ENCODE measurements at regions not wholly inside any gene's neighbourhood (a gene's known extent, or its start where the extent isn't known, plus 50 kb on each side); places are given as distances from the start of the nearest gene placed in this dataset.
A peak's percentile ranks its signal among the peaks of the same experiment; 100 is the strongest.

GRCh38 chr2:66714610-66715009 is 279.7 kb downstream of the MEIS1 start:
- no peak for DNase-seq (ENCODE audit: low read depth in 3 of 3, low spot score in 2 of 3)

DNA sequence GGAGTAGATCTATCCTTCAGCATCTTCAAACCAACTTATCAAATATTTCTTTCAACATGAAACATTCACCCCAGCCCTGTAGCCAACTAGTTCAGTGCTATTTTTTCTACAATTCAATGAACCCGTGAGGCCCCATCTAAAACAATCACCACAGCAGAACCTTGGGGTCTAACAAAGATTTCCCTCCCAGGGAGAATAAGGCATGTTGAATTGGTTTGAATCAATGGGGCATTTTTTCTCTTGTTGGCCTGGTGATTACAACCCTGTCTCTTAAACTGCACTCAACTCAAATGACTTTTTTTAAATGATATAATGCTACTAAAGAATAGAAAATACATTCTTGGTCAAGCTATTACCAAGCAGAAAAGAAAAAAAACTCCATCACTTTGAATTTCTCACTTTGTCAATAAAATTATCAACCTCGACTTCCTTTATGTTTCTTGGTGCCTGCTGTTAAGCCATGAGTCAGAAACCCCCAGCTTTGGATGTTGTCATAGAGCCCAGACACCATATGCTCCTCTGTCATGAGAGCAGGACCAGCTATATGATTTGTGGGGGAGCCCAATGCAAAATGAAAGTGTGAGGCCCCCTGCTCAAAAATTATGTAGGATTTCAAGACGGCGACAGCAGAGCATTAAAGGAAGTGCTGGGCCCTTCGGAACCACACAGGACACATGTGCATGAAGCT is 282.4 kb downstream of the MEIS1 start:
- no peak for DNase-seq (ENCODE audit: low read depth in 3 of 3, low spot score in 2 of 3)

DNA sequence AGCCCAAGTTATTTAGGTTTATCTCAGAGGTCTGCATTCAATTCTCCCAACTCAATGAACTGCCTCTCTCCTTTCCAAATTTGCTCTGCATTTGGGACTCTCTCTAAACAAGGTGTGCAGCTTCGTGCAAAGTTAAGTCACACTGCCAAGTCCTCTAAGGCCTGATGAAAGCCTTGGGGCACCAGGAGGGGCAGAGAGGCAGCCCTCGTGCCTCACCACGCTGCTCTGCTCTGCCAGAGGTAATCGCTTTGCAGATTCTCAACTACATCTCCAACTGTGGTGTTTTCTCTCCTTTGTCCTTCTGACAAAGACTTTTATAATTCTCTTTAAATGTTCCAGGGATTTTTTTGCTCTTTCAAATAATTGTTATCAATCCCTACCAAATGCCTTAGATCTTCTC is 283.0 kb downstream of the MEIS1 start:
- no peak for DNase-seq (ENCODE audit: low read depth in 3 of 3, low spot score in 2 of 3)

GRCh38 chr2:66721776-66722175 is 286.9 kb downstream of the MEIS1 start:
- no peak for DNase-seq (ENCODE audit: low read depth in 3 of 3, low spot score in 2 of 3)

DNA sequence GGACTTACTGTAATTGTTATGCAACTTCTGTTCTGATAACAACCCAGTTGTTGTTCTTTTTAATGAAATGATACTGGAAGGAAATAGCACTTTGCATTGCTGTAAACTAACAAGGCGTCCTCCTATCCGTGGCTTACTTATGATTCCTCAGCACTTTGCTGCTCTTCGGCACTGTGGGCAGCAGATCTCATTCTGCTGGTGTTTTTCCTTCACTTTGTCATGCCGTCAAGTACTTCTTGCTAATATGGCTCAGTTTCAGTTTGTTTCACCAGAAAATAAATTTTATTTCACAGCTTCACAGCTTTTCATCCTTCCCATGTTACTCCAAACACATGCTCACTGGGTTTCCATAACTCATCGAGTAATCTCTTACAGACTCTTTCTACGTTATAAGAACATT is 289.3 kb downstream of the MEIS1 start:
- no peak for DNase-seq (ENCODE audit: low read depth in 3 of 3, low spot score in 2 of 3)

DNA sequence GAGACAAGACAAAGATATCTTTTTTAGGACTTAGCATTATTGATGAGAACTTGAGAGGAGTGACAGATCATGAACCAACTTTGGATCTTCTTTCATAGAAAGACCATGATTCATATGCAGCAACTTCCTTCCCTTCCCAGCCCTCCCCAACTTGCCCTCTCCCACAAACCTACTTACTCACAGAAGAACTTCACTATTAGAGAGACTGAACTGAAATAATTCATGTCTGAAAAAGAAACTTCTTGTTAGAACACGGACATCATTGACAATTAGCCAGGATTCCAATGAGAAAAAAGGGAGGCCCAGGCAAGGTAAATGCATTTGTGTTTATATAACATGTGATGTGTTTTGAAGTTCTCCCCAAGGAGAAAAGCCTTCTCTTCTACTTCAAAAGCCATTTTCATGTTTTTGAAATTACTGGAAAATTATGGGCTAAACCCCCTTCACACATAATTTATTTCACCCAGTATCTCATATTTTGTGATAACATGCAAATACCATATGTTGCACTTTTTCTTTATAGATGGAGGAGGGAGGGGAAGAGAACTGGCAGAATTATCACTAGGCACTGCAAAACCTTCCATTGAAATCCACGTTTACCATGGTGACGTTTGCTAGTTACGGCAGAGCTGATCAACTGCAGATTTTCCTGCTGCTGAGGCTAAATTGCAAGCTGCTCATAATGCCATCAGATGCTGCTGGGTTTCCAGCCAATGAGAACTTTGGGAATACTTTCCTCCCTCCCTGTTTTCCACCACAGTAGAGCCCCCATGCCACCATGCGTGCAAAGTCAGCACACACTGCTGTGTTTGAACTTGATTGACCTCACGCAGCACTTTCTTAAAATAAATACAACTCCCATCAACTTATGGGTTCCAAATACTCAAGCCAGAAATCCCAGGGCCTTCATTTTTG is 294.7 kb downstream of the MEIS1 start:
- DNase-seq (ENCODE audit: low read depth in 3 of 3, low spot score in 2 of 3), result no peak

- no peak for DNase-seq (ENCODE audit: low read depth in 3 of 3, low spot score in 2 of 3)
Observed at GRCh38 chr2:66730441-66730840, 295.5 kb downstream of the MEIS1 start.

DNA sequence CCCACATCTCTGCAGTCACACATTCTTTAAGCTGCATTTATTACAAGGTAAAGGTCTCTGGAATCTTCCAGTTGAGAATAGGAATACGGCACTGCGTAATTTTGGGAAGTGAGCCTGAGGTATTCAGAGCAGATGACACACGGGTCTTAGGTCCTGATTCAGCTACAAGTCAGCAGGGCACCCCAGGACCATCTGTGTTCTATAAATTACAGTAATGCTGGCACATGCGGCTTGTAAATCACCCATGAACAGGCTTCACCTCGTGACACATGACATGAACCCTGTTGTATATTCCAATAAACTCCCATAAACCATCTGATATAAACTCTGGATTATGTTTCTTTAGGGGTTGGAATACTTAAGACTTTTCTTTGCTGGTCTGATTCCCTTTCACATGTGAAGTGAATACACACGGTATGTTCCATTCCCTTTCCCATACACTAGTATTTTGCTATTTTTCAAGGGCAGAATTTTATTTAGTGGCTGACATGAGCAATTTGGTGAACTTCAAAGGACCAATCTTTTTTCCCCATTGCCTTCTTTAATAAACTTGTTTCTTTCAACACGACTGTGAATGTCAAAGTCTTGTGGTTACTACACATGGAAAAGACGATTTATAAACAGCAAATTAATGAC is 298.6 kb downstream of the MEIS1 start:
- peak in 1 of 3 donors; percentile 16 for DNase-seq (ENCODE audit: low read depth in 3 of 3, low spot score in 2 of 3)

GRCh38 chr2:66748939-66749338 is 314.0 kb downstream of the MEIS1 start:
- no peak for DNase-seq (ENCODE audit: low read depth in 3 of 3, low spot score in 2 of 3)

- DNase-seq (ENCODE audit: low read depth in 3 of 3, low spot score in 2 of 3), result no peak
Observed at GRCh38 chr2:66749566-66749965, 314.6 kb downstream of the MEIS1 start.

DNA sequence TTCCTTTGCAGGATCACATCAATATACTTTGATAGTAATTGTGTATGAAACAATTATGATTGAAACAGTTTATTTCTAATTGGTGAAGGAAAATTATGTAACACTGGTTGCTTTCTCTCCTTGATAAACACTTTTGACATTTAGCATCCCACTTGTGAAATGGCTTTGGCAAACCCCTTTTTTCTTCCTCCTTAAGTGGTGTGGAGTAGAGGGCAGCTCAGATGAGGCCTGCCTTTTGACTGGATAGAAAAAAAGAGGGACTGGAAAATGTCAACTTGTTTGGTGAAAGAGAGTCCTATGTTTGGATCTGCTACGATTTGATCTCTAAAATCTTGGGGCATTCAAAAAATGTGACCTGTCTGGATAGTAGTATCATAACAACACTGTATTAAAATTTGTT is 318.3 kb downstream of the MEIS1 start:
- DNase-seq (ENCODE audit: low read depth in 3 of 3, low spot score in 2 of 3), result no peak

- DNase-seq (ENCODE audit: low read depth in 3 of 3, low spot score in 2 of 3), result no peak
Observed at GRCh38 chr2:66753660-66754059, 318.7 kb downstream of the MEIS1 start.

DNA sequence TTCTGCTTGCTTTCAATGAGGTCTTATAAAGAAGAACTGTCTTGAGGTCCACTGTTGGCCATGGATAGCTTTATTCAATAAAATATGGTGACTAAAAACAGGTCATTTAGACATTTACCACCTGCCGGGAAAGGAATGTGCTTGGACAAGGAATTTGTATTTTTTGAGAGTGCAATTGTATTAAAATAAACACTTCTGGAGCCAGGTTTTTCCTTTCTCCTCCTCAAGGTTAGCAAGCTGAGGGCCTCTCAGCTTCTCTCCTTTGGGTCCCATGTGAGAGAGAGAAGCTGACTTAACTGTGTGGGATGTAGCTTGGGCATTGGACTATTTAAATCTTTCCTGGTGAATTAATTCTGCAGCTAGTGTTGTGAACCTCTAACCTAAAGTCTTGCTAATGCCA is 321.0 kb downstream of the MEIS1 start:
- no peak for DNase-seq (ENCODE audit: low read depth in 3 of 3, low spot score in 2 of 3)

DNA sequence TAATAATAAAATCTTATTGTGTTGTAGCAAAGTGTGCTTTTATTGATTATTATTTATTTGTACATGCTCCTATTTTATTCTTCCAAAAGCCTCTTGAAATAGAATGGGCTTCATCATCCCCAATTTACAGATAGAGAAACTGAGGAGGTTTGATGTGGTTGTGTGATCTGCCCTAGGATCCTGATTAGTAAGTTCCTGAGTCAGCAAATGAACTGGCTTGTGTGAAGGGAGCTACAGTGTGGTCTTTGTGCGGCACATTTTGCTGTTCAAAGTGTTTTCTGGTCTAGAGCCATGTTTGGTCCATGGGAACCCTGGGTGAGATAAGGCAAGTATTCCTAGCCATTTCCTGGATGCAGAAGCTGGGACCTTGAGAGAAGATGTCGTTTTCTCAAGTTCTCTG is 326.9 kb downstream of the MEIS1 start:
- no peak for DNase-seq (ENCODE audit: low read depth in 3 of 3, low spot score in 2 of 3)

GRCh38 chr2:66762761-66763160 is 327.8 kb downstream of the MEIS1 start:
- no peak for DNase-seq (ENCODE audit: low read depth in 3 of 3, low spot score in 2 of 3)

GRCh38 chr2:66766582-66766981 is 331.7 kb downstream of the MEIS1 start:
- DNase-seq (ENCODE audit: low read depth in 3 of 3, low spot score in 2 of 3), result no peak

DNA sequence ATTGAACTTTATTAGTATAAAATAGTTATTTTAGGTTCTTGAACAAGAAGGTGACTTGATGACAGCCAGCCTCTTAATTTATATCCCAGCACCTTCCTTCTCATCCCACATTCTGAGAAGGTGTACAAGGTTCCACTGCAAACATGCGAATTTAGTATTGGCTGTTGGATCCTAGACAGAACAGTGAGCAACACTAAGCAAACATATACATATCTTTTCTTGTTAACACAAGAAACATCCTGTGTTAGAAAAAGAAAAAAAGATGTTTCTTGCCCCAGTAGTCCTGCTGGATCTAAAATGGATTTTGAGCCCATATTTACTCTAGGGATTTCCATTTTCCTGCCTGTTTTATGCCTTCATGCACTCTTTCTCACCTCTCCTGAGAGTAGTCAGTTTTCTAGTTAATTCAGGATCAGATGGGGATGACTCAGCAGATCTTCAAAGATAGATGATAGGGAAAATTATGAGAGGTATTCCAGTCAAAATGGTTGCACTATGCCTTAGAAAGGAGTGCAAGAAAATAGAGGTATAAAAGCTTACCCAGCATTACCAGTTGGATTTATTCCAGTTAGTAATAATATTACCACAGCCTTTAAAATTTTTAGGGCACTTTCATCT is 336.5 kb downstream of the MEIS1 start:
- DNase-seq (ENCODE audit: low read depth in 3 of 3, low spot score in 2 of 3), result no peak

- no peak for DNase-seq (ENCODE audit: low read depth in 3 of 3, low spot score in 2 of 3)
Observed at GRCh38 chr2:66772618-66773017, 337.7 kb downstream of the MEIS1 start.

- no peak for DNase-seq (ENCODE audit: low read depth in 3 of 3, low spot score in 2 of 3)
Observed at GRCh38 chr2:66775730-66776422, 341.0 kb downstream of the MEIS1 start.

DNA sequence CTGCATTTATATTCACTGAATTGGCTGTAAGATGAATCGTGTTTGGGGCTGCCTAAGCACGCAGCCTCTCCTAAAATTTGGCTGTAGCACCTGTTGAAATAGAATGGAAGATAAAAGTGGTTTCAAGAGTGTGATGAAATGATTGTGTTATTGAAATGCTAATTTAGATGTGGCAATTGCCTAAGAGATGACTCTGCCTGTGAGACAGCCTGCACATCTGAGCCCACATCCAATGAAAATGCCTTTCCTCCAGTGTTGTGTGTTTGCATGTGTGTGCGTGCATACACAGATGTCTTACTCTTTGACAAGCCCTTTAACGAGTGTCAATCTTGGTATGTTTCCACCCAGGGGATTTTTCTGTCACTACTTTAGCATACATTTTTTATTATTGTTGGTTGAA is 346.9 kb downstream of the MEIS1 start:
- no peak for DNase-seq (ENCODE audit: low read depth in 3 of 3, low spot score in 2 of 3)
